ENCODE measurements at regions not wholly inside any gene's neighbourhood (a gene's known extent, or its start where the extent isn't known, plus 50 kb on each side); places are given as distances from the start of the nearest gene placed in this dataset.

DNA sequence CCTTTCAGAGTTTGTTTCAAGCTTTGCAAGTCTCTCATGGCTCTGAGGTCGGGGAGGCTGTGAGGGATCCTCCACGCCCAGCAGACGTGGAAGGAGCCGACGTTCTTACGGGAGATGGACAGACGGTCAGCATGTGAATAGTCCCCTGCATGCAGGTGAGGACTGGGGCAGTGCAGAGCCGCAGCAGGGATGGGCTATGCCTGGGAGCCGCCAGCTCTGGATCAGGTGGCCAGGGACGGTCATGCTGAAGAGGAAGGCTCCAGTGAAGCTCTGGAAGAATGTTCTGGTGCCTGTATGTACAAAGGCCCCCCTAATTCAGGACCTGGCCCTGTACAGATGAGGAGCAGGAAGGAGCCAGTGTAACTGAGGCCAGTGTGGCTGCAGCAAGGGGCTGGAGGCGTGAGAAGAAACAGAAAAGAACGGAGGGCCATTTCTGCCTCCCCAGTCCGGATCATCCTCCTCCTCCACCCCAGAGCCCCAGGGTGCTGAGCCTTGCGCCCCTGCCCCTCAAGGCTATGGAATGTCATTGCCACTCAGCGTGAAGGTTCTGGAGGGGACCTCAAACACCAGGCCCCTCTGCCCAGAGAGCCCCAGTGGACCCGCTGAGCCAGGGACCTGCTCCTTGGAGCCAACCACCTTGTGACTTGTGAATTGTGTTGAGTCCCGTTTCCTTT is 96.8 kb upstream of the DIO3 start:
- no peak for DNase-seq

DNA sequence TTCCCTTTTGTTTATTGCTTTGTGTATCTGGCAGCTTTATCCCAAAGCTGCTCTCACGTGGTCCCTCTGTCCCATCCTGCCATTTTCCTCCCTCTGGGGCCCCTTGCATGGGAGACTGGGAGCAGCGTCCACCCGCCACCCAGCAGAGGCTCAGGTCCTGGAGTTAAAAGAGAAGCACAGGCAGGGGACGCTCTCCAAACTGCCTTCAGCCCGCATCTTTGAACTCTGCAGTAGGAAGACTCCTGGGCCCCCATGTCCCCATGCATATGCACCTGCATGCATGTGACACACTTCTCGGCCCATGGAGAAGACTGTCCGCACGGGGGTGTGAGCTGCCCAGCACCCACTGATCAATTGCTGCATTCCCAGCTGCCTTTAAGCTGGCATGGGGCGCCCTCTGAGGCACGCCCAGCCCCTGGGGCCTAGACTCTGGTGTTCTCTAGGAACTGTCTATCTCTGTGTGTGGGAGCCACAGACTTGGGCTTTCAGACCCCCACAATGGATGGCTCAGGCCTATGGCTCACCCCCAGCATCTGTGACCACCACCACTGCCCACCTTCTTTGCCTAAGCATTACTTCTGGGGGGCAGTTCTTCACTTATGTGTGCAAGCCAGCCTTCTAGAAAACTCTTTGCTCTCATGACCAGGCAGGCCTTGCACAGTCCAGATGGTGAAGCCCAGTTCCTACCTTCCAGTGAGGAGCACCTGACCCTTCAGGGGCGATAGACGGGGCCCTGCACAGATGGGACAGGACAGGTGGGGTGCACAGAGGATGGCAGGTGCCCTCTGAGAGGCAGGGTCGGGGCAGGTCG is 96.1 kb upstream of the DIO3 start:
- no peak for DNase-seq

DNA sequence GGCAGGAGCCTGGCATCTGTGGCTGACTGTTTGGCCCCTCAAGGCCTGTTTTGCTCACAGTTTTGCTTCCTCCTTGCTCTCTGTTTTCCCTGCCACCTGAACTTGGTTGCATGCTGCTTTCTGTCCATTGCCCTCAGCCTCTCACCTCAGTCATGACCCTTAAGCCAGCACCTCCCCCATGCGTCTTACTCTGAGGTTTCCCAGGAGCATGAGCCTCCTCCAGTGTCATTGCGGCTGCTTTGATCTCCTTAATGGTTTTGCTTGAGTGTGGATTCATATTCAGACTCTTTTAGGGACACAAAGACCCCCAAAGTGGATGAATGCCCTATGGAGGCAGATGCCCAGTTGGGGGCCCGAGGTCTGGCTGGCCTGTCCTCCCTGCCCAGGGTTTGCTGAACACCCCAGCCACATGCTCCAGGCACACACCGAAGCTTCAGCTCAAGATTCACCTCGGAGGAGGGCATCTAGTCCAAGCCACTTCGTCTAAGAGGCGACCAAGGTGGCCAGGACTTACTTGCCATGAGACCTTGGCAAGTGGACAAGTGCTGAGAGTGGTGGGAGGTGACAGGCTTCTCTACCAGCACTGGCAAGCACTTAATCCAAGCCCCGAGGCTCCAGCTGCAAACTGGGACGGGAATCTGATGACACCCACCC is 95.4 kb upstream of the DIO3 start:
- no peak for DNase-seq

DNA sequence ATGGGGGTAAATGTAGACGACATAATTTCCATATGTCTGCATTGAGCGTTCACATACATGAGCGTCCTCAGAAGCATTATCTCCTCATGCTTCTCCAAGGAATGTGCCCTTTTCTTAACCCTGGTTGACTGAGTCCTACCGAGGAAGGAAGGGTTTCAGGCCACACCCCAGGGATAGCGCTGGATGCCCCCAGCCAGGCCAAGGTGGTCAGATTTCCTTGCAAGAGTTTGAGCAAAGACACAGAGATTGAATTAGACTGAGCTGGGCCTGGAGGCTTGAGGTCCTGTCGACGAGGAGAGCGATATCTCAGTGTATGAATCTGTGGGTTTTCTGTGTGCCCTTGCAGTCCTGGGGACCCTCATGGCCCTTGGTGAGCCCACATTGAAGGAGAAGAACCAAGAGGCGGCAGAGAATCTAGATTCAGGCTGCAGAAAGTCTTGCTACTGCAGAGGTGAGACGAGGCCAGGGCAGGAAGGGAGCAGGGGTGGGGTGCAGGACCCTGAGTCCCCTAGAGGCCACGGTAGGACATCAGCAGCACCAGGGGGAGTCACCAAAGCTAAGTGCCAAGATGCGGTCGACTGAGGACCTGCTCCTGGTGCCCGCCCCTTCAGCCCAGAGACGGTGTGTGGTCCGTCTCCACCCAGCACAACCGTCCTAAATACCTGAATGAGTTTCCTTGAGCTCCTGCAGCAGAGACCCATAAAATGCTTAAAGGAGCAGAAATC is 94.7 kb upstream of the DIO3 start:
- DNase-seq, result no peak

DNA sequence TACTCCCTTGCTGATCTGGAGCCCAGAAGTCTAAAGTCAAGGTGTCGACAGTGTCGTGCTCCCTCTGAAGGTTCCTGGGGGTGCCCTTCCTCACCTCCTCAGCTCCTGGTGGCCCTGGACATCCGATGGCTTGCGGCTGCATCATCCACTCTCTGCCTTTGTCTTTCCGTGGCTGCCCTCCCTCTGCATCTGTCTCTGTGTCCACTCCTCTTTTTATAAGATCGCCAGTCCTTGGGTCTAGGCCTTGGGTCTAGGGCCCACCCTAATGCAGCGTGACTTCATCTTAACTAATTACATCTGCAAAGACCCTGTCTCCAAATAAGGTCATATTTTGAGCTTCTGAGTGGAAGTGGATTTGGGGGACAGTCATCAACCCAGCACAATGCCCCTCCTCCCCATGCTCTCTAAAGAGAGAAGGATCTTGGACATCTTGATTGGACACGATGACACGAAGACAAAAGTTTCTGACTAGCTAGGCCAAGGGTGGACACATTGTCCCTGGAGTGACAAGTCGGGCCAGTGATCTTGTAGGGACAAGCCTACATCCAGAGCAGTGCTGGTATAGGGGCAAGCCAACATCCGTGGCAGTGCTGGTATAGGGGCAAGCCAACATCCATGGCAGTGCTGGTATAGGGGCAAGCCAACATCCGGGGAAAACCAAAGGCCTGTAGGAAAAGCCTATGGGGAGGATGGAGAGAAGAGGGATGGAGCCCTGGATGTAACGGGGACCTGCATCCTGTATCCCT is 93.9 kb upstream of the DIO3 start:
- no peak for DNase-seq

DNA sequence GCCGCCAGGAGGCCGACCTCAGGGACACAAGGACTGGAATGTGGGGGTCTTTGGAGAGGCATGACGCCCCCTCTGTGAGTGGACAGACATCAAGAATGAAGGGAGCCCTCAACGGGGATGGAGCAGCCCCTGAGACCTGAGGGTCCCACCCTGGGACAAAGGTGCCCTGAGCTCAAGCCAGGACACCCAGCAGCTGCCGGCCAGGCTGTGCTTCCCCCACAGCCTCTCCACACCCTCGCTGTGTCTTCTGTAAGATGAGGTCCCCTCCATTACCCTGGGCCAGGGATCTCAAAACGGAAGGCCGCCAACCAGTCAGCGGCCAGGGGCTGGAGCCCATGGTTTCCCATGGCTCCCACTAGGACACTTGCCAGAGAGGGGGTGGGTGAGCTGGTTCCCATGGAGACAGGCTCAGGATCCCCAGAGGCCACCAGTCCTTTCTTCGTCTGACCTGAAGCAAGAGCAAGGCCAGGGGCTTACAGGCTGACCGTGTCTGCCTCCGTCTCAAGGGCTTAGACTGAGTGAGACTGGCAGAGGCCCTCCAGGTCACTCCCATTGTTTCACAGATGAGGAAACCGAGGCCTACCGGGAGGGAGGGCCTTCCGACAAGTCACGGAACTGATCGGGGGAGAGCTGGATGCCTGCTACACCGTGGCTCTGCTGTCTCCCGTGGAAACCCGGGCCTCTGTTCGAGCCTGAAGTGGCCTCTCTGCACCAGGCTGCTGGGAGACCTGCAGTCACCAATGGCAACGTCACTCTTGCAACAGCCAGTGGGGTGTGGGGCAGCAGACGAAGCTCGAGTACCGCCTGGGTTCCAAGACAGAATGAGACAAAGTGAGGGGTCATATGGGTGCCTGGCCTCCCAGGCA is 91.7 kb upstream of the DIO3 start:
- DNase-seq, result no peak

GRCh38 chr14:101470266-101470665 is 91.0 kb upstream of the DIO3 start:
- DNase-seq, result no peak

DNA sequence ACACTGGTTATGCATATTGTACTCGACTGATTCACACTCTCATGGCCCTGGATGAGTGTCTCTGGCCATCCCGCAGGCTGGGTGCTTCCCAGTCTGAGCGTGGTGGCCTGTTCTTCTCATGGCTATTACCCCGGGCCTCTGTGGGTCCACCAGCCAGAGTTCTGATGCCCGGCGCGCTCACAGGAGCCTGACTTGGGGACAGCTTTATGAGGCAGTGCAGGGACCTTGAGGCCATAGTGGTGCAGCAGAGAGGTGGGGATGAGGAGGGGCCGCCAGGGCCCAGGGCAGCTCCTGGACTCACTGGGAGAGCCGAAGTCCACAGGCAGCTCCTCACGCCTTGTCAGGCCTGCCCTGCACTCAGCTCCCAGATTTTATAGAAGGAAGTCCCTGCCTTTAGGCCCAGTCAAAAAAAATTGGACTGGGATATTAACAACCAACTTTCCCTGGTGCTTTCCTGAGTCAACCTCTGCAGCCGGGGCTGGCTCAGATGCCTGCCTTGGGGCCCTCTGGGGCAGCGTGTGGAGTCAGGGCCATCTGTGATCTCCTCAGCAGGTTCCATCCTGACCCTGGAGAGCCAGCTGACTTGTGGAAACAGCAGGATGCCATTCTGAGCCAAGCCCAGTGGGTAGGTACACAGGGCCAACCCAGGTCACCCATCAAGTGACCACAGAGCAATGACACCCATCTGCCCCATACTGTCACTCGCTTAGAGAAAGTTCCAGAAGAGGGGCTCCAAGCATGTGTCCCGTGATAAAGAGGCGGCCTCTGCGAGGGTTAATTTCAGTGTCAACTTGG is 89.4 kb upstream of the DIO3 start:
- no peak for DNase-seq

DNA sequence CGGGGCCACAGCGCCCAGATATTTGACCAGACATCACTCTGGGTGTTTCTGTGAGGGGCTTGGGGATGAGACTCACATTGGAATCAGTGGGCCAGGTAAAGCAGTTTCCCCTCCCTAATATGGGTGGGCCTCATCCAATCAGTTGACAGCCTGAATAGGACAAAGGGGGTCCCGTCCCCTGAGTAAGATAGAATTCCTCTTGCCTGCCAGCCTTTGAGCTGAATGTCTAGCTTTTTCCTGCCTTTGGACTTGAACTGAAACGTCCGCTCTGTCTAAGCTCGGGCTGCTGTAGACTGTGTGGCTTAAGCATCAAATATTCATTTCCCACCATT is 88.8 kb upstream of the DIO3 start:
- DNase-seq, result no peak

- DNase-seq, result no peak
These were observed 88.1 kb upstream of the DIO3 start for GRCh38 chr14:101473045-101473729.

DNA sequence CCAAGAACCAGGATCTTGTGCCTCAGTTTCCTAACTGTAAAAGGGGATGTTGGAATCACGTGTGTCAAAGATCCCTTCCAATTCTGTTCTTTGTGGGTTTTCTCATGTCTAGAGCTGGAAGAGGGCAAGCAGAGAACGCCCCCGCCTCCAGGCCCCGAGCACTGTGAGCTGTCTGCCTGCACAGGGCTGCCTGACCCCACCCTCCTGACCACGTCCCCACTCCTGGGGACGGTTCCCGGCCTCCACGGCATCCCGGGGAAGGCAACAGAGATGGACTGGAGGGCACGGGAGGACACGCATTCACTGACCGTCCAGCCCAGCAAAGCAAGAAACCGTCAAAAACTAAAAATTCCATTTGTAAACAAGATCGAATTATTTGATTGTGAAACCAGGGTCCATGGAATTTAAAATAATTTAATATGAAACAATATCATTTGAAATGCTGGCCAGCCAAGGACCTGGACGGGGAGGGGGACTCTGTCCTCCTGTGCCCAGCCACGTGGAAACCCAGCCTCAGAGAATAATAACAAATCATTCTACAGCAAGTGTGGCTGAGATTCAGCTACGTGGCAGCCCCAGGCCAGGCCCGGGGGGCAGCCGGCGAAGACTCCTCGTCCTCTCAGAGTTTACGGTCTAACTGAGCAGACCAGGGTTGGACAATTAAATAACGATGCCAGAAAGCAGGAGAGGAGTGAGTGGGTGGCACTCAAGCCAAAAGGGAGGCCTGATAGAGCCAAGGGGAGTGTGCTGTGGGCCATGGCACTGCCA is 87.3 kb upstream of the DIO3 start:
- no peak for DNase-seq

DNA sequence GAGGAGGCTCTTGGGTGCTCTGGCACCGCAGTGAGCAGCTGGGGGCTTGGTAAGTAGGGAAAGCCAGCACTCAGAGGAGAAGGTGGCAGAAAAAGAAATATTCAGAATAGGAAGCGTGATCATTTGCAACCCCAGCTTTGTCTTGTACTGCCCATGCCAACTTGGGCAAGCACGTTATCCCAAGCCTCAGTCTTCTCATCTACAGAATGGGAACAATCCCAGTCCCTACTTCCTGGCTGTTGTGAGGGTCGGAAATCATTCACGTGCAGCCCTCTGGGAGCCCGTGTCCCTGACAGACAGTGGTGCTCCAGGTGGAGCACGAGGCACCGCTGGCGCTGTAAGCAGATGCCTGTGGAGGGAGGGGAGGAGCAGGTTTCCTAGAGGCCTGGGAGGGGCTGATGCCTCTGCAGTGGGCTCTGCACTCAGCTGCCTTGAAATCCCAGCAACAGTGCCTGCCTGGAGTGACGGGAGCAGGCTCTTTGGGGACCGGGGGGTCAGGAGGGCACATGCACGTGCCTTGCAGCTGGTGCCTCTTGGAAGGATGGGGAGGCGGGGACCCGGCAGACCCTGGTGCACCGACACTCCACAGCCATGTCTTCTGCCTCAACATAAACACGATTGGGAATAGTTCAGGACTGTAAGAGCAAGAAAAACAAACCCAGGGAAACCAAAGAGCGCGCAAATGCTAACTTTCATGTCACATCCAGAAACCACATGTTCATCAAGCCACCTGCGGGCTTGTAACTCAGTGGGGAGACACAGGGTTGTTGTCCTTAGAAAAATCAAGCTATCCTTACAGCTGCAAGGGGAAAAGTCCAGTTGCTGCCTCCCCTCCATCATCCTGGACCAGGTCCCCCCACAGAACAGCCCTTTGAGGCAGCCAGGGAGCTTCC is 86.5 kb upstream of the DIO3 start:
- no peak for DNase-seq

- no peak for DNase-seq
These were observed 85.6 kb upstream of the DIO3 start for GRCh38 chr14:101475456-101476257.

DNA sequence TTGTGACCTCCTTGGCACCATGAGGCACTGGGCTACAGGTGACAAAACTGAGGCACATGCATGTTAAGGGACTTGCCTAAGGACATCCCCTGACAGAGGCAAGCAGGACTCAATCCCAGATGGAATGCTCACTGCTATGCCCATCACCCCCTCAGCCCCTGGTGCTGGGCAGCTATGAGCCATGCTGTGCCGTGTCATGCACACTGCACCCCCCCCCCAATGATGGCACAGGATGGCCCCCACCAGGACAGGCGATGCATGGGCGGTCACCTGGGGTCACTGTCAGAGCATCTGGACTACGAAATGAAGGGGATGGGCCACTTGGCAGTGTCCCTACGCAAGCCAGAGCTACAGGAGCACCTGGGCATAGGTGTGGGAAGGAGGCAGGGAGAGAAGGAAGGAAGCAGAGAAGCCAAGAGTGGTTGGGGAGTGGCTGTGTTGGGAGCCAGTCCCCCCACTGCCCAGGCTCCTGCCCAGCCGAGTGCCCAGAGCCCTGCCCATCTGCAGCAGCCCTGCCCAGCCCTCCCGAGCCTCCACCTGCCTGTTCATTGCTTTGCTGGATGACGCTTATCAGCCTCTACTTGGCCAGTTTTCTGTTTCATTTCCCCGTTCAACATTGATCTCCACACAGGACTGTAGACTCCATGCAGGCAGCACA is 84.9 kb upstream of the DIO3 start:
- DNase-seq, result no peak

GRCh38 chr14:101476916-101477553 is 84.3 kb upstream of the DIO3 start:
- DNase-seq, result no peak

- DNase-seq, result no peak
These were observed 83.6 kb upstream of the DIO3 start for GRCh38 chr14:101477648-101478047.

DNA sequence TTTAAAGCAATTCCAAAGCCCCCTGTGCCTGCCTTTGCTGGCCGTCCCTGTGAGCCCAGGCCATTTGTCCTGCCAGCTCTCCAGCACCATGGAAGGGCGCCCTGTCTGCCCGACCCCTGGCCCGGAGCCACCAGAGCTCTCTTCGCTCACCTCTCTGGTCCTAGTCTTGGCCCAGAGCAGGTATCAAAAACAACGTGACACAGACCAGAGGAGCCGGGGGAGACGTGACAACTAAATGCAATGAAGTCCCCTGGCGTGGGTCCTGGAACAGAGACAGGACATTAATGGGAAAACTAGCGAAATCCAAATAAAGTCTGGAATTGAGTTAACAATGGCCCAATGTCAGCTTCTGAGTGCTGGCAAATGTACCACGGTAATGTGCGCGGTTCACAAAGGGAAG is 83.2 kb upstream of the DIO3 start:
- no peak for DNase-seq

Data from NCI-H2081 treated with DMSO at 0.1 percent for 48 hours (cell line).